WTC11 (cell line): ENCODE measurements at regions not wholly inside any gene's neighbourhood (a gene's known extent, or its start where the extent isn't known, plus 50 kb on each side); places are given as distances from the start of the nearest gene placed in this dataset.

Experiments
- ATAC-seq: fragments of 200-7000 bp; cut with Tn5 transposase; 2 replicates; pipeline ENCODE4 v1.10.0; 2021; ENCODE audit warnings: mild to moderate bottlenecking, moderate library complexity
- CTCF ChIA-PET: fragments of 300-600 bp; sonication (Branson Sonifier 250); formaldehyde crosslinking; loops from one replicate; lab custom pipeline; 2021; ENCODE audit warnings: antibody characterized with exemption; lab: Charles Lee
- POLR2A ChIA-PET: fragments of 350-600 bp; sonication (Branson Sonifier 250); formaldehyde crosslinking; loops from one replicate; lab custom pipeline; 2021; ENCODE audit warnings: antibody characterized with exemption; lab: Charles Lee
- DNase-seq: peaks from one replicate; pipeline ENCODE4 v3.0.0; 2021; ENCODE audit warnings: low spot score
- H3K27ac Mint-ChIP-seq: 2 replicates; pipeline ENCODE4 v1.8.0; 2021; ENCODE audit warnings: mixed read lengths
- H3K27me3 Mint-ChIP-seq: 2 replicates; pipeline ENCODE4 v1.8.0; 2021; ENCODE audit warnings: low read depth, mild to moderate bottlenecking, moderate library complexity, mixed read lengths
- H3K36me3 Mint-ChIP-seq: 2 replicates; pipeline ENCODE4 v1.8.0; 2021; ENCODE audit warnings: mixed read lengths
- H3K4me1 Mint-ChIP-seq: 2 replicates; pipeline ENCODE4 v1.8.0; 2022; ENCODE audit warnings: mixed read lengths
- H3K4me3 Mint-ChIP-seq: 2 replicates; pipeline ENCODE4 v1.8.0; 2021; ENCODE audit warnings: mild to moderate bottlenecking, moderate library complexity, mixed read lengths
- H3K9me3 Mint-ChIP-seq: 2 replicates; pipeline ENCODE4 v1.8.0; 2021; ENCODE audit warnings: mixed read lengths
- CBFB ChIP-seq: sonication (generic); formaldehyde crosslinking; IDR thresholded peaks from 2 replicates; pipeline ENCODE4 v1.8.1; 2022; ENCODE audit warnings: mild to moderate bottlenecking, low read depth, missing genetic modification reagents
- ESRRA ChIP-seq: sonication (generic); formaldehyde crosslinking; IDR thresholded peaks from 2 replicates; pipeline ENCODE4 v1.8.1; 2022; ENCODE audit warnings: mild to moderate bottlenecking, missing genetic modification reagents, borderline replicate concordance
- GABPB1 ChIP-seq: sonication (generic); formaldehyde crosslinking; IDR thresholded peaks from 2 replicates; pipeline ENCODE4 v1.8.1; 2023; ENCODE audit warnings: mild to moderate bottlenecking, missing genetic modification reagents
- OVOL2 ChIP-seq: fragments of 250-450 bp; sonication (Bioruptor Pico); IDR thresholded peaks from 2 replicates; pipeline ENCODE4 v1.9.0; 2021; ENCODE audit warnings: mild to moderate bottlenecking, borderline replicate concordance
- RORB ChIP-seq: fragments of 250-450 bp; sonication (Bioruptor Pico); IDR thresholded peaks from 2 replicates; pipeline ENCODE4 v1.9.0; 2021; ENCODE audit warnings: mild to moderate bottlenecking
- ZNF232 ChIP-seq: sonication (generic); formaldehyde crosslinking; IDR thresholded peaks from 2 replicates; pipeline ENCODE4 v1.8.0; 2022; ENCODE audit warnings: mild to moderate bottlenecking, missing genetic modification reagents
- ZNF317 ChIP-seq: sonication (generic); formaldehyde crosslinking; IDR thresholded peaks from 2 replicates; pipeline ENCODE4 v1.8.1; 2023; ENCODE audit warnings: low read depth, mild to moderate bottlenecking, moderate library complexity, missing genetic modification reagents, borderline replicate concordance
- TF ChIP-seq, protein P1 (sequence below): fragments of 250-450 bp; sonication (Bioruptor Pico); conservative IDR thresholded peaks from 2 replicates; pipeline ENCODE4 v1.9.0; 2021; ENCODE audit warnings: mild to moderate bottlenecking
- TF ChIP-seq, protein P2 (sequence below): fragments of 200-600 bp; IDR thresholded peaks from 2 replicates; pipeline ENCODE4 v1.8.0; 2022; ENCODE audit warnings: antibody characterized with exemption
- TF ChIP-seq, protein P3 (sequence below): sonication (generic); formaldehyde crosslinking; IDR thresholded peaks from 2 replicates; pipeline ENCODE4 v1.8.1; 2022; ENCODE audit warnings: low read depth, missing genetic modification reagents, borderline replicate concordance
- TF ChIP-seq, protein P4 (sequence below): sonication (generic); formaldehyde crosslinking; conservative IDR thresholded peaks from 2 replicates; pipeline ENCODE4 v1.8.1; 2022; ENCODE audit warnings: mild to moderate bottlenecking, missing genetic modification reagents

DNA sequence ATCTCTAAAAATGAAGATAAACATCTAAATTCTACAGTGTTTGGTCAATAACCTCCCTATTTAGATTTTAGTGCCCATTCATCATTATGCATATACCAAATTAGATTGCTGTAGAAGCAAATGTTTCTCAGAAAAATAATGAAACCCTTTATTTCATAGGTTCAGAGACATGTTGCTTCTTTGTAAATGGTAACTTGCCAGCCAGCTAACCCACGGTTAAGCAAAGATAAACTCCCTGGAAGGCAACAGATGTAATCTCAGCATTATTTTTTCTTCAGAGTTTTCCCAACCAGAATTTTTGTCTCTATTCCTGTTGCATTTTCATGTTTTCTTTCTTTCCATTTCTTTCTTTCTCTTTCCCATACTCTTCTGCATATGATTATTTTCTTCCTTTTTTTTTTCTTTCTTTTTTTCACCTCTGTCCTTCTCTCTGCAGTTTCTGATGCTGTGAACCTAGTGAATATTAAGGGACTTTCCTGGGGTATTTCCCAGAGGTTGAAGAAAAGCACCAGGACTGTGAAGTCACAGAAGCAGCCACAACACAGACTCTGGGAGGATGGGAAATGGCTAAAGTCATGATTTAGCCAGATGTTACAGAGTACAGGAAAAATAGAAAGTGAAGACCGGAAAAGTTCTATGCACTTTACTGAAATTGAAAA lies 50.0 kb upstream of the DSG1 start:
- CTCF ChIA-PET = no interaction called here
- Mint-ChIP-seq H3K9me3 (no peaks in the 10 kb centered on the region), H3K4me3 (no peak overlapping the region)
- TF ChIP-seq ESRRA (CRISPR knock-in tag) (no peak), ZNF232 (no peak), RORB (no peak), CBFB (no peak), ZNF317 (CRISPR knock-in tag) (no peak), OVOL2 (CRISPR knock-in tag) (no peak), GABPB1 (CRISPR knock-in tag) (no peak)
- TF ChIP-seq, protein P1, sequence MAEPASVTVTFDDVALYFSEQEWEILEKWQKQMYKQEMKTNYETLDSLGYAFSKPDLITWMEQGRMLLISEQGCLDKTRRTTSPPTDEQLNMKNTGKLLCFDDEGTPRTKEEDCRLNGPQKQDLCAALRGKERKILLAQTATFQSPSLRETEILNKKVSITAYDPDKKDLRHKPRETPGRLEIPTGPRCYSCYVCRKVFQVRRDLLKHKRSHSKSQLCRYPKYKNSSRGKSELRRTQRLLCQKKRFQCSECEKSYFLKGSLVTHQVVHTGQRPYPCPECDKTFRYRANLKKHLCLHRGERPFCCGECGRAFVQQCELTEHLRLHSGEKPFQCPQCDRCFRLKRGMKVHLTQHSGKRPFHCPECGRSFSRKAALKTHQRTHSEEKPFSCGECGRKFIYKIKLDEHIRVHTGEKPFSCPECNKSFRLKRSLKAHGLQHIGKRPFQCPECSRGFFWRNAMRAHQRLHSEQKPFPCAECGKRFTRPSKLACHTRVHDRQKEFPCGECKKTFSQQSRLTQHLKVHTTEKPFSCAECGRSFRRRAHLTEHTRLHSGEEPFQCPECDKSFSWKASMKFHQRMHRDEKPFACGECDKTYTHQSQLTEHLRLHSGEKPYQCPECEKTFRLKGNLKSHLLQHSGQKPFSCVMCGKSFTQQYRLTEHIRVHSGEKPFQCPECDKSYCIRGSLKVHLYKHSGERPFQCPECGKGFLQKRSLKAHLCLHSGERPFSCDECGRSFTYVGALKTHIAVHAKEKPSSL (CRISPR knock-in tag) = no peak
- TF ChIP-seq, protein P2, sequence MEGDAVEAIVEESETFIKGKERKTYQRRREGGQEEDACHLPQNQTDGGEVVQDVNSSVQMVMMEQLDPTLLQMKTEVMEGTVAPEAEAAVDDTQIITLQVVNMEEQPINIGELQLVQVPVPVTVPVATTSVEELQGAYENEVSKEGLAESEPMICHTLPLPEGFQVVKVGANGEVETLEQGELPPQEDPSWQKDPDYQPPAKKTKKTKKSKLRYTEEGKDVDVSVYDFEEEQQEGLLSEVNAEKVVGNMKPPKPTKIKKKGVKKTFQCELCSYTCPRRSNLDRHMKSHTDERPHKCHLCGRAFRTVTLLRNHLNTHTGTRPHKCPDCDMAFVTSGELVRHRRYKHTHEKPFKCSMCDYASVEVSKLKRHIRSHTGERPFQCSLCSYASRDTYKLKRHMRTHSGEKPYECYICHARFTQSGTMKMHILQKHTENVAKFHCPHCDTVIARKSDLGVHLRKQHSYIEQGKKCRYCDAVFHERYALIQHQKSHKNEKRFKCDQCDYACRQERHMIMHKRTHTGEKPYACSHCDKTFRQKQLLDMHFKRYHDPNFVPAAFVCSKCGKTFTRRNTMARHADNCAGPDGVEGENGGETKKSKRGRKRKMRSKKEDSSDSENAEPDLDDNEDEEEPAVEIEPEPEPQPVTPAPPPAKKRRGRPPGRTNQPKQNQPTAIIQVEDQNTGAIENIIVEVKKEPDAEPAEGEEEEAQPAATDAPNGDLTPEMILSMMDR = no peak
- TF ChIP-seq, protein P3, sequence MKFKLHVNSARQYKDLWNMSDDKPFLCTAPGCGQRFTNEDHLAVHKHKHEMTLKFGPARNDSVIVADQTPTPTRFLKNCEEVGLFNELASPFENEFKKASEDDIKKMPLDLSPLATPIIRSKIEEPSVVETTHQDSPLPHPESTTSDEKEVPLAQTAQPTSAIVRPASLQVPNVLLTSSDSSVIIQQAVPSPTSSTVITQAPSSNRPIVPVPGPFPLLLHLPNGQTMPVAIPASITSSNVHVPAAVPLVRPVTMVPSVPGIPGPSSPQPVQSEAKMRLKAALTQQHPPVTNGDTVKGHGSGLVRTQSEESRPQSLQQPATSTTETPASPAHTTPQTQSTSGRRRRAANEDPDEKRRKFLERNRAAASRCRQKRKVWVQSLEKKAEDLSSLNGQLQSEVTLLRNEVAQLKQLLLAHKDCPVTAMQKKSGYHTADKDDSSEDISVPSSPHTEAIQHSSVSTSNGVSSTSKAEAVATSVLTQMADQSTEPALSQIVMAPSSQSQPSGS = no peak
- TF ChIP-seq, protein P4, sequence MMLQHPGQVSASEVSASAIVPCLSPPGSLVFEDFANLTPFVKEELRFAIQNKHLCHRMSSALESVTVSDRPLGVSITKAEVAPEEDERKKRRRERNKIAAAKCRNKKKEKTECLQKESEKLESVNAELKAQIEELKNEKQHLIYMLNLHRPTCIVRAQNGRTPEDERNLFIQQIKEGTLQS (CRISPR knock-in tag) = no peak
- TF ChIP-seq, all 79 proteins: peak for 0
- Mint-ChIP-seq H3K4me1 (peaks cover 10% of the 10 kb centered on the region), H3K36me3 (no peaks in the 10 kb centered on the region), H3K27me3 (no peaks in the 10 kb centered on the region), H3K27ac (no peak overlapping the region)
- ATAC-seq (no peak), DNase-seq (no peak)
- POLR2A ChIA-PET = no interaction called here
